ENCODE measurements at regions not wholly inside any gene's neighbourhood (a gene's known extent, or its start where the extent isn't known, plus 50 kb on each side); places are given as distances from the start of the nearest gene placed in this dataset.
"Not testable (repeated sequence)": the region's sequence is repeated elsewhere in the genome, so short reads cannot be mapped to it uniquely, and the experiment has no call there.

- H3K9me2 ChIP-seq (replicated peaks; ENCODE audit: insufficient read depth, low read length): no peaks in the 10 kb centered on the region
- no peaks in the 10 kb centered on the region for H3K36me3 ChIP-seq (ENCODE audit: insufficient read depth, low read length)
- no peak overlapping the region for H3K9ac ChIP-seq (ENCODE audit: low read length)
- no peak overlapping the region for H3K4me3 ChIP-seq (ENCODE audit: low read length)
- no peak overlapping the region for H3K27ac ChIP-seq (ENCODE audit: low read length)
- no peaks in the 10 kb centered on the region for H4K20me1 ChIP-seq (ENCODE audit: insufficient read depth, low read depth, low read length)
- no peak overlapping the region for H2AFZ ChIP-seq (ENCODE audit: low read length)
- H3K79me2 ChIP-seq (ENCODE audit: low read length): no peaks in the 10 kb centered on the region
- no peaks in the 10 kb centered on the region for H3K27me3 ChIP-seq (ENCODE audit: low read length)
- H3K4me1 ChIP-seq (ENCODE audit: low read length): no peaks in the 10 kb centered on the region
- no peaks in the 10 kb centered on the region for H3K9me3 ChIP-seq (ENCODE audit: low read length)
- DNase-seq: no peak
- H3K4me2 ChIP-seq (ENCODE audit: low read depth, low read length, poor library complexity, severe bottlenecking): no peak overlapping the region
Observed at GRCh38 chr6:137560184-137560563, 66.0 kb upstream of the OLIG3 start.

GRCh38 chr6:137568067-137568466 is 73.9 kb upstream of the OLIG3 start:
- H2AFZ ChIP-seq (ENCODE audit: low read length): no peak overlapping the region
- H3K36me3 ChIP-seq (ENCODE audit: insufficient read depth, low read length): no peaks in the 10 kb centered on the region
- H3K4me3 ChIP-seq (ENCODE audit: low read length): no peak overlapping the region
- no peaks in the 10 kb centered on the region for H3K27me3 ChIP-seq (ENCODE audit: low read length)
- H3K27ac ChIP-seq (ENCODE audit: low read length): no peak overlapping the region
- no peaks in the 10 kb centered on the region for H3K9me3 ChIP-seq (ENCODE audit: low read length)
- H4K20me1 ChIP-seq (ENCODE audit: insufficient read depth, low read depth, low read length): no peaks in the 10 kb centered on the region
- no peak overlapping the region for H3K4me2 ChIP-seq (ENCODE audit: low read depth, low read length, poor library complexity, severe bottlenecking)
- H3K4me1 ChIP-seq (ENCODE audit: low read length): peaks cover 20% of the 10 kb centered on the region
- H3K79me2 ChIP-seq (ENCODE audit: low read length): no peaks in the 10 kb centered on the region
- DNase-seq: no peak
- no peak overlapping the region for H3K9ac ChIP-seq (ENCODE audit: low read length)
- H3K9me2 ChIP-seq (replicated peaks; ENCODE audit: insufficient read depth, low read length): no peaks in the 10 kb centered on the region

DNA sequence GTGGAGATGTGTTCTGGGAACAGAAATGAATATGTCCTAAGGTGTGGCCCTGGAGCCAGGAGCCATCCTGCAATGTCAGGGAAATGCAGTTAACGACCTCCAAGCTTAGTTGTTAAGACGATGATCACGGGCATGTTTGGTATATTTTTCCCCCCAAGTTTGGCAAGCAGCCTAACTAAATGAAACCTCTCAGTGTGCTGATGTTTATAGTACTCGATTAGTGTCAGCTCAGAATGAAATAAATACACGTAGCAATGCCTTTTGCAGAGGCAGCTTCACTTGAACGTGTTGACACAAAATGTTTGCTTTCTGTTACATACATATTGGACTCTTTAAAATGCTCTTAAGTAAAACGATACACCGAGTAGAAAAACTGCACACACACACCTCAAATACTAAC is 76.2 kb upstream of the OLIG3 start:
- H3K9me3 ChIP-seq (ENCODE audit: low read length): no peaks in the 10 kb centered on the region
- no peaks in the 10 kb centered on the region for H3K79me2 ChIP-seq (ENCODE audit: low read length)
- H3K4me3 ChIP-seq (ENCODE audit: low read length): no peak overlapping the region
- no peak overlapping the region for H2AFZ ChIP-seq (ENCODE audit: low read length)
- DNase-seq: no peak
- no peaks in the 10 kb centered on the region for H3K36me3 ChIP-seq (ENCODE audit: insufficient read depth, low read length)
- H3K9ac ChIP-seq (ENCODE audit: low read length): no peak overlapping the region
- no peaks in the 10 kb centered on the region for H3K9me2 ChIP-seq (replicated peaks; ENCODE audit: insufficient read depth, low read length)
- H3K27ac ChIP-seq (ENCODE audit: low read length): no peak overlapping the region
- peaks cover 22% of the 10 kb centered on the region for H3K4me1 ChIP-seq (ENCODE audit: low read length)
- no peaks in the 10 kb centered on the region for H3K27me3 ChIP-seq (ENCODE audit: low read length)
- H4K20me1 ChIP-seq (ENCODE audit: insufficient read depth, low read depth, low read length): no peaks in the 10 kb centered on the region
- no peak overlapping the region for H3K4me2 ChIP-seq (ENCODE audit: low read depth, low read length, poor library complexity, severe bottlenecking)

DNA sequence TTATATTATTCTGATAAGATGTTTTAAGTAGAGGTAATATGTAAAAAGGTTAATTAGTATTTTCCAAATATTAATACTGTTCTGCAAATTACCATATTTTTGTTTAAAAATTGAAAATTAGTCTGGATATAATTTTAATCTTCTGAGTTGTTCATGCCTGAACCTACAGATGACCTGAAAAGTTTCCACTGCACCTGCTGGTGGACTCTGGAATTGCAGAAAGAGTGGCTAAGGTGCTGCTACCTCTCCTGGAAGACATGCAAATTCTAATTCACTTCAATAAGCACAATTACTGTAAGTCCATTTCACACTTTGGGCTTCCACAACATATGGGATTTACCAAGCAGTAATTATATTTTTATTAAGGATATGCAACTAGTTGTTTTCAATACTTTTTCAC is 77.7 kb upstream of the OLIG3 start:
- H4K20me1 ChIP-seq (ENCODE audit: insufficient read depth, low read depth, low read length): no peaks in the 10 kb centered on the region
- H3K79me2 ChIP-seq (ENCODE audit: low read length): no peaks in the 10 kb centered on the region
- H3K27me3 ChIP-seq (ENCODE audit: low read length): no peaks in the 10 kb centered on the region
- DNase-seq: peak; percentile 91
- H3K4me2 ChIP-seq (ENCODE audit: low read depth, low read length, poor library complexity, severe bottlenecking): peak overlapping the region; percentile 46
- no peaks in the 10 kb centered on the region for H3K36me3 ChIP-seq (ENCODE audit: insufficient read depth, low read length)
- no peaks in the 10 kb centered on the region for H3K9me2 ChIP-seq (replicated peaks; ENCODE audit: insufficient read depth, low read length)
- H3K9ac ChIP-seq (ENCODE audit: low read length): no peak overlapping the region
- H3K4me3 ChIP-seq (ENCODE audit: low read length): no peak overlapping the region
- H3K9me3 ChIP-seq (ENCODE audit: low read length): no peaks in the 10 kb centered on the region
- no peak overlapping the region for H2AFZ ChIP-seq (ENCODE audit: low read length)
- no peak overlapping the region for H3K27ac ChIP-seq (ENCODE audit: low read length)
- peaks cover 26% of the 10 kb centered on the region for H3K4me1 ChIP-seq (ENCODE audit: low read length)

- Histone ChIP-seq H3K27ac (ENCODE audit: low read length) (no peak overlapping the region), H3K4me1 (ENCODE audit: low read length) (peaks cover 26% of the 10 kb centered on the region), H3K27me3 (ENCODE audit: low read length) (no peaks in the 10 kb centered on the region), H3K79me2 (ENCODE audit: low read length) (no peaks in the 10 kb centered on the region), H3K9ac (ENCODE audit: low read length) (no peak overlapping the region), H3K9me2 (replicated peaks; ENCODE audit: insufficient read depth, low read length) (no peaks in the 10 kb centered on the region), H3K4me3 (ENCODE audit: low read length) (no peak overlapping the region), H3K9me3 (ENCODE audit: low read length) (no peaks in the 10 kb centered on the region), H4K20me1 (ENCODE audit: insufficient read depth, low read depth, low read length) (no peaks in the 10 kb centered on the region), H3K4me2 (ENCODE audit: low read depth, low read length, poor library complexity, severe bottlenecking) (no peak overlapping the region), H2AFZ (ENCODE audit: low read length) (no peak overlapping the region), H3K36me3 (ENCODE audit: insufficient read depth, low read length) (no peaks in the 10 kb centered on the region)
- DNase-seq: no peak
Observed at GRCh38 chr6:137573739-137574138, 79.5 kb upstream of the OLIG3 start.

DNA sequence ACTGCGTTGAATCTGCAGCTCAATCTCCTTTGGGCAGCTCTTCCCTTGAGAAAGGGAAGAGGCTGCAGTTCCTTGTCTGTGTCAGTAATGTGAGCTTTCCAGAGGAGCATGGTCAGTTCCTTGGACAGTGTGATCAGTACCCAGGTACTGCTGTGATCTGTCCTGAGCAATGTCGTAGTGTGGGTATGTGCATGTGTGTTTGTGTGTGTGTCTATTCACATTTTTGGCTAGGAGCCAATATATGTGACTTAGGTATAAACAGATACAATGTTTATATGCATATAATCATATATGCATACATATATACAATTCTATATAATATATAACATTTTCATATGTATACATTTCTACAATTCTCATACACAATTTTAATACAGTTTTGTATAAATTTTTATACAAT is 85.4 kb upstream of the OLIG3 start:
- Histone ChIP-seq H3K27ac (ENCODE audit: low read length) (no peak overlapping the region), H4K20me1 (ENCODE audit: insufficient read depth, low read depth, low read length) (no peaks in the 10 kb centered on the region), H3K9ac (ENCODE audit: low read length) (no peak overlapping the region), H3K9me2 (replicated peaks; ENCODE audit: insufficient read depth, low read length) (no peaks in the 10 kb centered on the region), H3K4me1 (ENCODE audit: low read length) (peaks cover 17% of the 10 kb centered on the region), H3K79me2 (ENCODE audit: low read length) (no peaks in the 10 kb centered on the region), H3K36me3 (ENCODE audit: insufficient read depth, low read length) (no peaks in the 10 kb centered on the region), H2AFZ (ENCODE audit: low read length) (no peak overlapping the region), H3K27me3 (ENCODE audit: low read length) (no peaks in the 10 kb centered on the region), H3K9me3 (ENCODE audit: low read length) (no peaks in the 10 kb centered on the region), H3K4me2 (ENCODE audit: low read depth, low read length, poor library complexity, severe bottlenecking) (no peak overlapping the region), H3K4me3 (ENCODE audit: low read length) (no peak overlapping the region)
- DNase-seq: no peak

DNA sequence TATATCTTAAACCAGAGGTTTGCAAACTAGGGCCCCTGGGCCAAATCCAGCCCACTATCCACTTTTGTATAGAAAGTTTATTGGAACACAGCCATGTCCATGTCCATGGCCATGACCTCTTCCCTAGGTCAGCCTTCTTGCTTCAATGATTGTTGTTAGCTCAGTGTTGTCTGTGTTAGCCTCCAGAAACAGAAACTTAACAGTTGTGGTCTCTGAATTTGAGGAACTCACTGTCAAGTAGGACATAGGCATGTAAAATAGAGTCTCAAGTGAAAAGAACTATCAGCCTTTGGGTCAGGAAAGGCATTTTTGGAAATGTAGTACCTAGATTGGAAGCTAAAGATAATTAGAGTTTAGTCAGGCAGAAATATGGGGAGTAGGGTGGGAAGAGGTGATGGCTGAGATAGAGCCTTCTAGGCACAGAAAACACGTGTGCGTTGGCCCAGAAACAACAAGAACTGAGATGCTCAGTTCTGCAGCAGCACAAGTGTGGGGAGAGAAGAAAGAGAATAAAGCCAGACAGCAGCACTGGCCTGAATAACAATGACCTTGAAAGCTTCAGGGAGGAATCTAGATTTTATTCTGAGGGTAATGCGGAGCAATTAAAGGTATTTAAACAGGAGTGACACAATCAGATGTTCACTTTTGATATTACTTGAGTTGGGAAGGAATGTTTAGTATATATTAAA is 87.0 kb upstream of the OLIG3 start:
- H3K4me2 ChIP-seq (ENCODE audit: low read depth, low read length, poor library complexity, severe bottlenecking): no peak overlapping the region

GRCh38 chr6:137583519-137583918 is 89.3 kb upstream of the OLIG3 start:
- H3K79me2 ChIP-seq (ENCODE audit: low read length); H3K36me3 ChIP-seq (ENCODE audit: insufficient read depth, low read length); H3K9me3 ChIP-seq (ENCODE audit: low read length); H3K4me2 ChIP-seq (ENCODE audit: low read depth, low read length, poor library complexity, severe bottlenecking); H4K20me1 ChIP-seq (ENCODE audit: insufficient read depth, low read depth, low read length); H3K27ac ChIP-seq (ENCODE audit: low read length); H3K27me3 ChIP-seq (ENCODE audit: low read length); H3K4me3 ChIP-seq (ENCODE audit: low read length); H3K9me2 ChIP-seq (replicated peaks; ENCODE audit: insufficient read depth, low read length); H2AFZ ChIP-seq (ENCODE audit: low read length); DNase-seq; H3K9ac ChIP-seq (ENCODE audit: low read length): not testable (repeated sequence)
- peaks cover 12% of the 10 kb centered on the region for H3K4me1 ChIP-seq (ENCODE audit: low read length)

More for the DNA sequence above, 87.0 kb upstream of the OLIG3 start:
- Histone ChIP-seq H3K79me2 (ENCODE audit: low read length) (no peaks in the 10 kb centered on the region), H3K4me1 (ENCODE audit: low read length) (peaks cover 12% of the 10 kb centered on the region), H3K27me3 (ENCODE audit: low read length) (no peaks in the 10 kb centered on the region), H3K27ac (ENCODE audit: low read length) (no peak overlapping the region), H3K9me2 (replicated peaks; ENCODE audit: insufficient read depth, low read length) (no peaks in the 10 kb centered on the region), H3K36me3 (ENCODE audit: insufficient read depth, low read length) (no peaks in the 10 kb centered on the region), H3K4me3 (ENCODE audit: low read length) (no peak overlapping the region), H3K9ac (ENCODE audit: low read length) (no peak overlapping the region), H4K20me1 (ENCODE audit: insufficient read depth, low read depth, low read length) (no peaks in the 10 kb centered on the region), H3K9me3 (ENCODE audit: low read length) (no peaks in the 10 kb centered on the region), H2AFZ (ENCODE audit: low read length) (0 out of 2 replicates have a peak overlapping the region, but pooled peaks have one; percentile 17)
- no peak for DNase-seq
